ENCODE measurements at regions not wholly inside any gene's neighbourhood (a gene's known extent, or its start where the extent isn't known, plus 50 kb on each side); places are given as distances from the start of the nearest gene placed in this dataset.

DNA sequence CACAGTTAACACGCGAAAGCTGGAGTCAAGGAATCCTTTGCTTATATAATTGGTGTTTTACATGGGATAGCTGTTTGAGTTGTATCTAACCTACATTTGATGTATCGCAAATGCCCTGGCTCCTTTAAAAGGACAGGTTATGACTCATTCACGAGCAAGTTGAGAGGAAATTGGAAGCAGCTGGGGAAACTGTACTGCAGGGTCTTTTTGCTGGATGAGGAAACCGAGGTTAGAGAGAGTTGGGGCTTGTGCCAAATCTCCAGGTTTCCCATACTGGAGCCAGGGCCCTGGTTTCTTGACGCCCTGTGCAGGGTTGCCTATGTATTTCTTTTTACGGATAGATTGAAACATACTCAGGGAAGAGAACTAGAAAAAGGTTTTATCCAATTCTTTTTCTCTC is 60.0 kb upstream of the SPTBN1 start:
- TF ChIP-seq, protein P1, sequence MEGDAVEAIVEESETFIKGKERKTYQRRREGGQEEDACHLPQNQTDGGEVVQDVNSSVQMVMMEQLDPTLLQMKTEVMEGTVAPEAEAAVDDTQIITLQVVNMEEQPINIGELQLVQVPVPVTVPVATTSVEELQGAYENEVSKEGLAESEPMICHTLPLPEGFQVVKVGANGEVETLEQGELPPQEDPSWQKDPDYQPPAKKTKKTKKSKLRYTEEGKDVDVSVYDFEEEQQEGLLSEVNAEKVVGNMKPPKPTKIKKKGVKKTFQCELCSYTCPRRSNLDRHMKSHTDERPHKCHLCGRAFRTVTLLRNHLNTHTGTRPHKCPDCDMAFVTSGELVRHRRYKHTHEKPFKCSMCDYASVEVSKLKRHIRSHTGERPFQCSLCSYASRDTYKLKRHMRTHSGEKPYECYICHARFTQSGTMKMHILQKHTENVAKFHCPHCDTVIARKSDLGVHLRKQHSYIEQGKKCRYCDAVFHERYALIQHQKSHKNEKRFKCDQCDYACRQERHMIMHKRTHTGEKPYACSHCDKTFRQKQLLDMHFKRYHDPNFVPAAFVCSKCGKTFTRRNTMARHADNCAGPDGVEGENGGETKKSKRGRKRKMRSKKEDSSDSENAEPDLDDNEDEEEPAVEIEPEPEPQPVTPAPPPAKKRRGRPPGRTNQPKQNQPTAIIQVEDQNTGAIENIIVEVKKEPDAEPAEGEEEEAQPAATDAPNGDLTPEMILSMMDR (IDR thresholded peaks at IDR 0.05; ENCODE audit: poor library complexity, severe bottlenecking) = no peak
- TF ChIP-seq MXI1 (conservative IDR thresholded peaks at IDR 0.05; ENCODE audit: poor library complexity, severe bottlenecking) = no peak

Measured in neural cell (in vitro differentiated cells).